Liver (tissue), 8 donors: ENCODE measurements at regions not wholly inside any gene's neighbourhood (a gene's known extent, or its start where the extent isn't known, plus 50 kb on each side); places are given as distances from the start of the nearest gene placed in this dataset.
"Not testable (repeated sequence)": the region's sequence is repeated elsewhere in the genome, so short reads cannot be mapped to it uniquely, and the experiment has no call there.

Experiments used
- DNase-seq: peaks from one replicate; pipeline ENCODE4 v3.0.0-alpha.2; 2017; ENCODE audit warnings: low spot score
- H3K27ac ChIP-seq, 2 donors: one replicate each; pipeline ENCODE4 v1.7.0; 2013; ENCODE audit warnings: inconsistent platforms in 2 of 2, low read length in 2 of 2, control low read depth in 1 of 2, low read depth in 1 of 2, mild to moderate bottlenecking in 1 of 2
- H3K27me3 ChIP-seq, 4 donors: one replicate each; pipeline versions ENCODE4 v1.6.1 to v1.7.0; 2013; ENCODE audit warnings: low read length in 3 of 4, inconsistent platforms in 1 of 4, mild to moderate bottlenecking in 1 of 4, moderate library complexity in 1 of 4; ENCODE audit not compliant: control insufficient read depth in 4 of 4, insufficient read depth in 4 of 4
- H3K36me3 ChIP-seq, 4 donors: one replicate each; pipeline versions ENCODE4 v1.6.1 to v1.7.0; 2013; ENCODE audit warnings: low read length in 3 of 4, mild to moderate bottlenecking in 3 of 4, low read depth in 1 of 4, moderate library complexity in 1 of 4; ENCODE audit not compliant: control insufficient read depth in 4 of 4, insufficient read depth in 3 of 4
- H3K4me1 ChIP-seq, 4 donors: one replicate each; pipeline versions ENCODE4 v1.6.1 to v1.7.0; 2013; ENCODE audit warnings: low read length in 3 of 4, mild to moderate bottlenecking in 3 of 4, moderate library complexity in 1 of 4; ENCODE audit not compliant: control insufficient read depth in 4 of 4, insufficient read depth in 4 of 4
- H3K4me3 ChIP-seq, 3 donors: one replicate each; pipeline versions ENCODE4 v1.6.1 to v1.7.0; 2013; ENCODE audit warnings: low read length in 3 of 3, control low read depth in 1 of 3, low read depth in 1 of 3, mild to moderate bottlenecking in 1 of 3
- H3K9ac ChIP-seq, 2 donors: one replicate each; pipeline ENCODE4 v1.7.0; 2013; ENCODE audit warnings: low read length in 2 of 2, mild to moderate bottlenecking in 2 of 2, moderate library complexity in 2 of 2, control low read depth in 1 of 2, low read depth in 1 of 2
- H3K9me3 ChIP-seq, 4 donors: one replicate each; pipeline versions ENCODE4 v1.6.1 to v1.7.0; 2013; ENCODE audit warnings: low read length in 3 of 4; ENCODE audit not compliant: control insufficient read depth in 4 of 4
- FOXA2 ChIP-seq: IDR thresholded peaks from 2 replicates; pipeline ENCODE4 v1.6.1; 2016; ENCODE audit warnings: antibody characterized with exemption
- HNF4G ChIP-seq: IDR thresholded peaks from 2 replicates; pipeline ENCODE4 v1.6.1; 2016; ENCODE audit warnings: antibody characterized with exemption
- JUND ChIP-seq, 2 donors: IDR thresholded peaks; 2 replicates each; pipeline ENCODE4 v1.6.1; 2016; ENCODE audit warnings: antibody characterized with exemption in 2 of 2
- RAD21 ChIP-seq, 2 donors: IDR thresholded peaks; 2 replicates each; pipeline ENCODE4 v1.6.1; 2016; ENCODE audit warnings: antibody characterized with exemption in 2 of 2, mild to moderate bottlenecking in 2 of 2
- SP1 ChIP-seq: IDR thresholded peaks from 2 replicates; pipeline ENCODE4 v1.6.1; 2018; ENCODE audit warnings: antibody characterized with exemption, mild to moderate bottlenecking
- WGBS: extraction: QIAGEN DNeasy Blood & Tissue Kit; methylation state at CpG from one replicate; pipeline ENCODE4 v1.1.7; 2013; 5-methylcytosine and 5-hydroxymethylcytosine counted together
- TF ChIP-seq, protein P1 (sequence below): IDR thresholded peaks from 2 replicates; pipeline ENCODE4 v1.6.1; 2016; ENCODE audit warnings: antibody characterized with exemption, mild to moderate bottlenecking
- TF ChIP-seq, protein P2 (sequence below): IDR thresholded peaks from 2 replicates; pipeline ENCODE4 v1.6.1; 2016; ENCODE audit warnings: antibody characterized with exemption
- TF ChIP-seq, protein P3 (sequence below): IDR thresholded peaks from 2 replicates; pipeline ENCODE4 v1.6.1; 2016; ENCODE audit warnings: antibody characterized with exemption
- TF ChIP-seq, protein P4 (sequence below): fragments of 150-350 bp; IDR thresholded peaks from 2 replicates; pipeline ENCODE4 v1.5.1; 2017; ENCODE audit warnings: improper control_type of control experiment, low read depth, low read length; ENCODE audit not compliant: missing input control
- donor health status: healthy.
- donor health status: healthy.
- donor health status: healthy.
- donor health status: healthy.
- donor health status: healthy.

DNA sequence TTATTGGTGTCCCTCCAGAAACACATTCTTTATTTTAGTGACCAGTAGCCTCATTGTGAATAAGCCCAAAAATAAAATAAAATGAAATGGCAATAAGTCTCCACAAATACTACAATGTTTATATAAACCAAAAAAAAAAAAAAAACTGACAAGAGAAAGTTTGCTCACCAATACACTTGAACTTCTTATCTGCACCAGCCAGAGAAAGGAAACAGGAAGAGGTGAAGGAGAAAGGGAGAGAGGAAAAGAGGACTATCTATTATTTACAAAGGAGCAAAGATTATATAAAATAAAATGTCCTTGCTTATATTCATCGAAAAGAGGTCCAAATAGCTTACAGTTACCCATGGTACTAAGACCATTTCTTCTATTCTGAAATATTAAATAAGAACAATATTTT lies 176.4 kb upstream of the CCNG1 start (continued):
- TF ChIP-seq, protein P1, sequence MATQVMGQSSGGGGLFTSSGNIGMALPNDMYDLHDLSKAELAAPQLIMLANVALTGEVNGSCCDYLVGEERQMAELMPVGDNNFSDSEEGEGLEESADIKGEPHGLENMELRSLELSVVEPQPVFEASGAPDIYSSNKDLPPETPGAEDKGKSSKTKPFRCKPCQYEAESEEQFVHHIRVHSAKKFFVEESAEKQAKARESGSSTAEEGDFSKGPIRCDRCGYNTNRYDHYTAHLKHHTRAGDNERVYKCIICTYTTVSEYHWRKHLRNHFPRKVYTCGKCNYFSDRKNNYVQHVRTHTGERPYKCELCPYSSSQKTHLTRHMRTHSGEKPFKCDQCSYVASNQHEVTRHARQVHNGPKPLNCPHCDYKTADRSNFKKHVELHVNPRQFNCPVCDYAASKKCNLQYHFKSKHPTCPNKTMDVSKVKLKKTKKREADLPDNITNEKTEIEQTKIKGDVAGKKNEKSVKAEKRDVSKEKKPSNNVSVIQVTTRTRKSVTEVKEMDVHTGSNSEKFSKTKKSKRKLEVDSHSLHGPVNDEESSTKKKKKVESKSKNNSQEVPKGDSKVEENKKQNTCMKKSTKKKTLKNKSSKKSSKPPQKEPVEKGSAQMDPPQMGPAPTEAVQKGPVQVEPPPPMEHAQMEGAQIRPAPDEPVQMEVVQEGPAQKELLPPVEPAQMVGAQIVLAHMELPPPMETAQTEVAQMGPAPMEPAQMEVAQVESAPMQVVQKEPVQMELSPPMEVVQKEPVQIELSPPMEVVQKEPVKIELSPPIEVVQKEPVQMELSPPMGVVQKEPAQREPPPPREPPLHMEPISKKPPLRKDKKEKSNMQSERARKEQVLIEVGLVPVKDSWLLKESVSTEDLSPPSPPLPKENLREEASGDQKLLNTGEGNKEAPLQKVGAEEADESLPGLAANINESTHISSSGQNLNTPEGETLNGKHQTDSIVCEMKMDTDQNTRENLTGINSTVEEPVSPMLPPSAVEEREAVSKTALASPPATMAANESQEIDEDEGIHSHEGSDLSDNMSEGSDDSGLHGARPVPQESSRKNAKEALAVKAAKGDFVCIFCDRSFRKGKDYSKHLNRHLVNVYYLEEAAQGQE = no peak
- TF ChIP-seq, protein P2, sequence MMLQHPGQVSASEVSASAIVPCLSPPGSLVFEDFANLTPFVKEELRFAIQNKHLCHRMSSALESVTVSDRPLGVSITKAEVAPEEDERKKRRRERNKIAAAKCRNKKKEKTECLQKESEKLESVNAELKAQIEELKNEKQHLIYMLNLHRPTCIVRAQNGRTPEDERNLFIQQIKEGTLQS = no peak
- TF ChIP-seq, protein P3, sequence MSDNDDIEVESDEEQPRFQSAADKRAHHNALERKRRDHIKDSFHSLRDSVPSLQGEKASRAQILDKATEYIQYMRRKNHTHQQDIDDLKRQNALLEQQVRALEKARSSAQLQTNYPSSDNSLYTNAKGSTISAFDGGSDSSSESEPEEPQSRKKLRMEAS = no peak

DNA sequence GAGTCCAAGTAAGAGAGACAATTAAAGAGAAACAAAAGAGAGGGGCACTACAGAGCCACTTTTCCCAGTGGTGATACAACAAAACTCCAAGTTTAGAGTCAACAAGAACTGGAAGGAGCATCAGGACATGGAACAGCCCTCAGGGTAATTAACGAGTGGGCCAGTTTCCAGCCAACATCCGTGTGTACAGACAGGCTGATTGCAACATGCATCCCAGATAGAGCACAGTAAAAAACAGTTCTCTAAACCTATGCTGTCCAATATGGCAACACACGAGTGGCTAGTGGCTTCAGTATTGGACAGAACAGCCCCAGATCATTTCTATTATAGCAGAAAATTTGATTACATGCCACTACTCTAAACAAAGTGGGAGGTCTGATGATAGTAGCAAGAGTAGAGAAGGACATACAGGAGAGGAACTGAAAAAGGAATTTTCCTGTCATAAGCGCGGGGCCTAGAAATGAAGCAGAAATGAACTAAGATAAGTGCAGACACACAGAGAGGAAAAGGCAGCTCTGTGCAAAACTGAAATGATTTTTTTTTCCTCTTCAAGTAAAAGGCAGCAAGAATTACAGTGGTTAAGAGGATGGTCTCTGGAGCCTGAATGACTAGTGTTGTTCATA lies 175.6 kb upstream of the CCNG1 start:
- no peak overlapping the region for H3K27ac ChIP-seq
- no peak overlapping the region for H3K9ac ChIP-seq
- TF ChIP-seq HNF4G = no peak
- TF ChIP-seq FOXA2 = peak; percentile 33
- no peak for DNase-seq
- no peaks in the 10 kb centered on the region for H3K27me3 ChIP-seq
- H3K9me3 ChIP-seq = no peaks in the 10 kb centered on the region
- no peaks in the 10 kb centered on the region for H3K36me3 ChIP-seq
- H3K4me3 ChIP-seq = no peak overlapping the region
- WGBS = 46% methylated on average over 5 of the region's 5 CpGs
- H3K4me1 ChIP-seq = peaks cover 0 to 2% (median 0%) of the 10 kb centered on the region in 4 donors

DNA sequence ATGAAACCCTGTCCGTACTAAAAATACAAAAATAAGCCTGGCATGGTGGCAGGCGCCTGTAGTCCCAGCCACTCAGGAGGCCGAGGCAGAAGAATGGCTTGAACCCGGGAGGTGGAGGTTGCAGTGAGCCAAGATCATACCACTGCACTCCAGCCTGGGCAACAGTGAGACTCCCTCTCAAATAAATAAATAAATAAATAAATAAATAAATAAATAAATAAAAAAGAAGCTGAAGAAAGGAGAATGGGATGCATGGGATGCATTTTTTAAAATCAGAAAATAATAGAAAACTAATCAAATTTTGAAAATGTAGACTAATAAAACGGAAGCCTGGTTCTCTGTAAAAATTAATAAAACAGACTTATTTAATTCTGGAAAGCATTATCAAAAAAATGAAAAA lies 171.1 kb upstream of the CCNG1 start:
- H3K4me3 ChIP-seq, H3K27me3 ChIP-seq, H3K27ac ChIP-seq, DNase-seq, H3K9ac ChIP-seq, H3K9me3 ChIP-seq, H3K4me1 ChIP-seq, H3K36me3 ChIP-seq: not testable (repeated sequence)
- 94% methylated on average over 5 of the region's 5 CpGs for WGBS

DNA sequence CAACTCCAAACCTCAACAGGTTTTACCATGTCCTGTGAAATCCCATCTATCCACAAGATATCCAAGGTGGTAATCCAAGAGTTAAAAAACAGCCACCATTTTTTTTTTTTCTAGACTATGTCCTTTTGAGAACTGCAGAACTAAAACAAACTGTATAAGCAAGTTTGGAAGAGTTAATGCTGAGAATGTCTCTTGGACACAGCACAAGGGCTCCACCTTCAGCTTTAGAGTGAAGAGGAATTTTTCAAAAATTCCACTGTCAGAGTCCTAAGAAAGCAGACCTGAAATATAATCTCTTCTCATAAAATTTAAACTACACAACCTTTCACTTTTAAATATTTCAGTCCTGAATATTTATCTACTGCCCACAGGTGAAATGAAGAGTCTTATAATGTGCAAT lies 167.8 kb upstream of the CCNG1 start:
- TF ChIP-seq SP1 (no peak), FOXA2 (no peak), JUND (IDR thresholded peaks at IDR 0.05) (no peak), RAD21 (IDR thresholded peaks at IDR 0.05) (peak; percentile 70 to 82), HNF4G (no peak)
- TF ChIP-seq, protein P4, sequence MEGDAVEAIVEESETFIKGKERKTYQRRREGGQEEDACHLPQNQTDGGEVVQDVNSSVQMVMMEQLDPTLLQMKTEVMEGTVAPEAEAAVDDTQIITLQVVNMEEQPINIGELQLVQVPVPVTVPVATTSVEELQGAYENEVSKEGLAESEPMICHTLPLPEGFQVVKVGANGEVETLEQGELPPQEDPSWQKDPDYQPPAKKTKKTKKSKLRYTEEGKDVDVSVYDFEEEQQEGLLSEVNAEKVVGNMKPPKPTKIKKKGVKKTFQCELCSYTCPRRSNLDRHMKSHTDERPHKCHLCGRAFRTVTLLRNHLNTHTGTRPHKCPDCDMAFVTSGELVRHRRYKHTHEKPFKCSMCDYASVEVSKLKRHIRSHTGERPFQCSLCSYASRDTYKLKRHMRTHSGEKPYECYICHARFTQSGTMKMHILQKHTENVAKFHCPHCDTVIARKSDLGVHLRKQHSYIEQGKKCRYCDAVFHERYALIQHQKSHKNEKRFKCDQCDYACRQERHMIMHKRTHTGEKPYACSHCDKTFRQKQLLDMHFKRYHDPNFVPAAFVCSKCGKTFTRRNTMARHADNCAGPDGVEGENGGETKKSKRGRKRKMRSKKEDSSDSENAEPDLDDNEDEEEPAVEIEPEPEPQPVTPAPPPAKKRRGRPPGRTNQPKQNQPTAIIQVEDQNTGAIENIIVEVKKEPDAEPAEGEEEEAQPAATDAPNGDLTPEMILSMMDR = peak; percentile 30
- Histone ChIP-seq H3K9me3 (peaks cover 2 to 5% (median 3%) of the 10 kb centered on the region in 4 donors), H3K27ac (no peak overlapping the region), H3K27me3 (no peaks in the 10 kb centered on the region), H3K9ac (no peak overlapping the region), H3K4me3 (no peak overlapping the region), H3K36me3 (no peaks in the 10 kb centered on the region), H3K4me1 (no peaks in the 10 kb centered on the region)
- no peak for DNase-seq
